WTC11 (cell line): ENCODE measurements at regions not wholly inside any gene's neighbourhood (a gene's known extent, or its start where the extent isn't known, plus 50 kb on each side); places are given as distances from the start of the nearest gene placed in this dataset.

Experiments used
- ATAC-seq: fragments of 200-7000 bp; cut with Tn5 transposase; 2 replicates; pipeline ENCODE4 v1.10.0; 2021; ENCODE audit warnings: mild to moderate bottlenecking, moderate library complexity
- CTCF ChIA-PET: fragments of 300-600 bp; sonication (Branson Sonifier 250); formaldehyde crosslinking; loops from one replicate; lab custom pipeline; 2021; ENCODE audit warnings: antibody characterized with exemption; lab: Charles Lee
- POLR2A ChIA-PET: fragments of 350-600 bp; sonication (Branson Sonifier 250); formaldehyde crosslinking; loops from one replicate; lab custom pipeline; 2021; ENCODE audit warnings: antibody characterized with exemption; lab: Charles Lee
- DNase-seq: peaks from one replicate; pipeline ENCODE4 v3.0.0; 2021; ENCODE audit warnings: low spot score
- H3K27ac Mint-ChIP-seq: 2 replicates; pipeline ENCODE4 v1.8.0; 2021; ENCODE audit warnings: mixed read lengths
- H3K27me3 Mint-ChIP-seq: 2 replicates; pipeline ENCODE4 v1.8.0; 2021; ENCODE audit warnings: low read depth, mild to moderate bottlenecking, moderate library complexity, mixed read lengths
- H3K36me3 Mint-ChIP-seq: 2 replicates; pipeline ENCODE4 v1.8.0; 2021; ENCODE audit warnings: mixed read lengths
- H3K4me1 Mint-ChIP-seq: 2 replicates; pipeline ENCODE4 v1.8.0; 2022; ENCODE audit warnings: mixed read lengths
- H3K4me3 Mint-ChIP-seq: 2 replicates; pipeline ENCODE4 v1.8.0; 2021; ENCODE audit warnings: mild to moderate bottlenecking, moderate library complexity, mixed read lengths
- H3K9me3 Mint-ChIP-seq: 2 replicates; pipeline ENCODE4 v1.8.0; 2021; ENCODE audit warnings: mixed read lengths
- ARID4B ChIP-seq: sonication (generic); formaldehyde crosslinking; IDR thresholded peaks from 2 replicates; pipeline ENCODE4 v1.8.0; 2023; ENCODE audit warnings: missing genetic modification reagents, mild to moderate bottlenecking, borderline replicate concordance
- ATF1 ChIP-seq: sonication (generic); formaldehyde crosslinking; IDR thresholded peaks from 2 replicates; pipeline ENCODE4 v1.8.1; 2023; ENCODE audit warnings: mild to moderate bottlenecking, moderate library complexity, missing genetic modification reagents
- ATF2 ChIP-seq: sonication (generic); formaldehyde crosslinking; IDR thresholded peaks from 2 replicates; pipeline ENCODE4 v1.8.1; 2022; ENCODE audit warnings: low read depth, missing genetic modification reagents, borderline replicate concordance
- CBFB ChIP-seq: sonication (generic); formaldehyde crosslinking; IDR thresholded peaks from 2 replicates; pipeline ENCODE4 v1.8.1; 2022; ENCODE audit warnings: mild to moderate bottlenecking, low read depth, missing genetic modification reagents
- CDX4 ChIP-seq: fragments of 250-450 bp; sonication (Bioruptor Pico); IDR thresholded peaks from 2 replicates; pipeline ENCODE4 v1.9.0; 2021; ENCODE audit warnings: moderate library complexity, mild to moderate bottlenecking, inconsistent platforms, borderline replicate concordance
- ELF4 ChIP-seq: sonication (generic); formaldehyde crosslinking; IDR thresholded peaks from 2 replicates; pipeline ENCODE4 v1.8.1; 2022; ENCODE audit warnings: low read depth, mild to moderate bottlenecking, moderate library complexity, missing genetic modification reagents
- FOXJ3 ChIP-seq: sonication (generic); formaldehyde crosslinking; IDR thresholded peaks from 2 replicates; pipeline ENCODE4 v1.9.0; 2021; ENCODE audit warnings: missing genetic modification reagents, mild to moderate bottlenecking, borderline replicate concordance
- FOXP1 ChIP-seq: sonication (generic); formaldehyde crosslinking; IDR thresholded peaks from 2 replicates; pipeline ENCODE4 v1.8.0; 2022; ENCODE audit warnings: missing genetic modification reagents, mild to moderate bottlenecking, moderate library complexity, borderline replicate concordance
- HMGA2 ChIP-seq: fragments of 250-450 bp; sonication (Bioruptor Pico); IDR thresholded peaks from 2 replicates; pipeline ENCODE4 v1.4.0; 2021; ENCODE audit warnings: mild to moderate bottlenecking, moderate library complexity
- MYBL2 ChIP-seq: sonication (generic); formaldehyde crosslinking; IDR thresholded peaks from 2 replicates; pipeline ENCODE4 v1.8.1; 2023; ENCODE audit warnings: mild to moderate bottlenecking, moderate library complexity, missing genetic modification reagents
- NFATC4 ChIP-seq: fragments of 250-450 bp; sonication (Bioruptor Pico); IDR thresholded peaks from 2 replicates; pipeline ENCODE4 v1.9.0; 2021; ENCODE audit warnings: mild to moderate bottlenecking
- PREB ChIP-seq: sonication (generic); formaldehyde crosslinking; IDR thresholded peaks from 2 replicates; pipeline ENCODE4 v1.8.1; 2022; ENCODE audit warnings: mild to moderate bottlenecking, missing genetic modification reagents, moderate library complexity, borderline replicate concordance
- STAT6 ChIP-seq: sonication (generic); formaldehyde crosslinking; conservative IDR thresholded peaks from 2 replicates; pipeline ENCODE4 v1.8.1; 2023; ENCODE audit warnings: mild to moderate bottlenecking, low read depth, missing genetic modification reagents, moderate library complexity
- TEAD1 ChIP-seq: sonication (generic); formaldehyde crosslinking; IDR thresholded peaks from 2 replicates; pipeline ENCODE4 v1.8.0; 2022; ENCODE audit warnings: mild to moderate bottlenecking, missing genetic modification reagents
- USF1 ChIP-seq: sonication (generic); formaldehyde crosslinking; IDR thresholded peaks from 2 replicates; pipeline ENCODE4 v1.8.0; 2022; ENCODE audit warnings: mild to moderate bottlenecking, missing genetic modification reagents
- ZBTB21 ChIP-seq: sonication (generic); formaldehyde crosslinking; IDR thresholded peaks from 2 replicates; pipeline ENCODE4 v1.8.1; 2023; ENCODE audit warnings: mild to moderate bottlenecking, missing genetic modification reagents, borderline replicate concordance
- ZNF121 ChIP-seq: sonication (generic); formaldehyde crosslinking; IDR thresholded peaks from 2 replicates; pipeline ENCODE4 v1.8.0; 2023; ENCODE audit warnings: missing genetic modification reagents
- ZNF396 ChIP-seq: fragments of 250-450 bp; sonication (Bioruptor Pico); IDR thresholded peaks from 2 replicates; pipeline ENCODE4 v1.8.0; 2021; ENCODE audit warnings: mild to moderate bottlenecking, moderate library complexity, borderline replicate concordance
- ZNF423 ChIP-seq: fragments of 250-450 bp; sonication (Bioruptor Pico); IDR thresholded peaks from 2 replicates; pipeline ENCODE4 v2.1.2; 2022; ENCODE audit warnings: mild to moderate bottlenecking, moderate library complexity
- ZNF532 ChIP-seq: fragments of 250-450 bp; sonication (Bioruptor Pico); IDR thresholded peaks from 2 replicates; pipeline ENCODE4 v1.9.0; 2021; ENCODE audit warnings: mild to moderate bottlenecking, borderline replicate concordance

- Mint-ChIP-seq H3K9me3 (peaks cover 72% of the 10 kb centered on the region), H3K4me3 (no peak overlapping the region)
- no peak for DNase-seq
- TF ChIP-seq TEAD1 (CRISPR knock-in tag) = no peak
- no peak for TF ChIP-seq ZNF121 (CRISPR knock-in tag)
- TF ChIP-seq ELF4 (CRISPR knock-in tag) = no peak
- no peak for TF ChIP-seq STAT6 (CRISPR knock-in tag)
- TF ChIP-seq ZNF423 = no peak
- no peak for TF ChIP-seq CDX4 (CRISPR knock-in tag)
- no peak for TF ChIP-seq ARID4B
- no peak for TF ChIP-seq MYBL2 (CRISPR knock-in tag)
- TF ChIP-seq HMGA2 (CRISPR knock-in tag) = no peak
- TF ChIP-seq ATF1 (CRISPR knock-in tag) = no peak
- TF ChIP-seq CBFB (CRISPR knock-in tag) = no peak
- no peak for TF ChIP-seq ATF2 (CRISPR knock-in tag)
- TF ChIP-seq NFATC4 = no peak
- no peak for TF ChIP-seq FOXJ3 (CRISPR knock-in tag)
- TF ChIP-seq, all 79 proteins: peak for 0
- no peak overlapping the region for H3K27ac Mint-ChIP-seq
- H3K27me3 Mint-ChIP-seq = peaks cover 20% of the 10 kb centered on the region
- ATAC-seq = no peak
- no peaks in the 10 kb centered on the region for H3K4me1 Mint-ChIP-seq
- ChIA-PET POLR2A (no interaction called here), CTCF (no interaction called here)
- H3K36me3 Mint-ChIP-seq = peaks cover 73% of the 10 kb centered on the region
Measured at GRCh38 chr16:5932906-5933305, 835.3 kb upstream of the EEF2KMT start.

GRCh38 chr16:5928476-5929065 lies 831.0 kb upstream of the EEF2KMT start:
- ATAC-seq (no peak), DNase-seq (no peak)
- Mint-ChIP-seq H3K36me3 (peaks cover 75% of the 10 kb centered on the region), H3K27ac (no peak overlapping the region), H3K27me3 (peaks cover 32% of the 10 kb centered on the region), H3K4me1 (no peaks in the 10 kb centered on the region), H3K4me3 (no peak overlapping the region), H3K9me3 (peaks cover 79% of the 10 kb centered on the region)
- ChIA-PET POLR2A (no interaction called here), CTCF (no interaction called here)
- TF ChIP-seq ZBTB21 (CRISPR knock-in tag) (no peak), NFATC4 (no peak), ZNF532 (CRISPR knock-in tag) (no peak), PREB (CRISPR knock-in tag) (no peak), FOXP1 (CRISPR knock-in tag) (no peak), USF1 (no peak), ZNF396 (CRISPR knock-in tag) (no peak)
